ENCODE measurements at regions not wholly inside any gene's neighbourhood (a gene's known extent, or its start where the extent isn't known, plus 50 kb on each side); places are given as distances from the start of the nearest gene placed in this dataset.
"Not testable (repeated sequence)": the region's sequence is repeated elsewhere in the genome, so short reads cannot be mapped to it uniquely, and the experiment has no call there.

DNA sequence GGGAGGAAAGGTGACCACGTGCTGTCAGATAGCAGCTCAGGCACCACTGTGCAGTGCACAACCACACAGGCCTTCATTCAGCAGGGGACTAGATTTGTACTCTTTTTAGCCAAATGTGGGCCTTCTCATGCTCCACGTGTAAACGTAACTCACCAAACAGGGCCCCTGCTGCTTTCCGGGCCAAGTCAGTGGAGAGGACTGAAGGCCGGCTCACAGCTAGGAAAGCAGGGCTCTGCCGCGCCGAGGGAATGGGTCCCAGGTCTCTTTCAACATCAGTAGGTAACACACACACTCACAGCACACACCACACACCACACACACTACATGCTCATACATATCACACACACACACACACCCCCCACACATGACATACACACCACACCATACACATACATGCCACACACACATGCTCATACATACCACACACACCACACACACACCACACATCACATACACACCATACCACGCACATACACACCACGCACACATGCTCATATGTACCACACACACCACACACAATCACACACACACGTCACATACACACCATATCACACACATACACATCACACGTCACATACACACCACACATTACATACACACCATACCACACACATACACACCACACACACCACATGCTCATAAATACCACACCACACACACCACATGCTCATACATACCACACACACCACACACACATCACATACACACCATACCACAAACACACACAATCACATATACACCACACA is 124.0 kb upstream of the ERG start:
- DNase-seq (ENCODE audit: low spot score in 2 of 2) (no peak), ATAC-seq (replicated peaks; ENCODE audit: extremely low read depth, poor library complexity, severe bottlenecking) (no peak)
- no peak overlapping the region for H3K4me3 Mint-ChIP-seq
- H3K9me3 Mint-ChIP-seq = no peaks in the 10 kb centered on the region
- no peaks in the 10 kb centered on the region for H3K4me1 Mint-ChIP-seq
- no peak overlapping the region for H3K27ac Mint-ChIP-seq (ENCODE audit: low read depth)
- H3K36me3 Mint-ChIP-seq (ENCODE audit: insufficient read depth) = no peaks in the 10 kb centered on the region
- no peaks in the 10 kb centered on the region for H3K27me3 Mint-ChIP-seq

DNA sequence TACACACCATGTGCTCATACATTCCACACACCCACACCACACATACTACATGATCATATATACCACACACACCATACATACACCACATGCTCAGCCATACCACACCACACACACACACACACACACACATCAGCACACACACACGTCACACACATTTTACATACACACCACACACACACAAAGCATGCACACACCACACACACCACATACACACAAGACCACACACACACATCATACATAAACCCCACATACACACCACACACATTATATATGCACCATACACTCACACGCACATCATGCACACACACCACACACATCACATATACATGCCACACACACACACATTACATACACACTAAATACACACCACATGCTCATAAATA is 124.5 kb upstream of the ERG start:
- no peak overlapping the region for H3K27ac Mint-ChIP-seq (ENCODE audit: low read depth)
- H3K27me3 Mint-ChIP-seq = no peaks in the 10 kb centered on the region
- H3K4me1 Mint-ChIP-seq = no peaks in the 10 kb centered on the region
- DNase-seq (ENCODE audit: low spot score in 2 of 2) (no peak), ATAC-seq (replicated peaks; ENCODE audit: extremely low read depth, poor library complexity, severe bottlenecking) (no peak)
- H3K36me3 Mint-ChIP-seq (ENCODE audit: insufficient read depth) = no peaks in the 10 kb centered on the region
- H3K4me3 Mint-ChIP-seq = no peak overlapping the region
- H3K9me3 Mint-ChIP-seq = no peaks in the 10 kb centered on the region

DNA sequence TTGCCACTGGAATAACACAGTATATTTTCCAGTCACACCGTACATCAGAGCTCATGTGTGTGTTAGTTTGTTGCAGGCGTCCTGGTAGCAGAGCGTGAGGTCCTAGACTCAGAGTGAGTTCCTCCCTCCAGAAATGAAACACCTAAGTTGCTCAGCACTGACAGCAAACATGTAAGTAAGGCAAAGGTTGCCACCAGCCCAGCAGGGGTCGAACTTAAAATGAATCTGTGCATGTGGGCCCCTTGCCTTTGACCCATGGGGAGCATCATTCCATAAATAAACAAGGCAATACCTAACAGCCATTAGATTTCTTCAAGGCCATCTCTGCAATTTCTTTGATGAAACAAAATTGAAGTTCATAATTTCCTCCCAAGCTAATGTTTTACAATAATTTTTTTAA is 125.3 kb upstream of the ERG start:
- no peak for DNase-seq (ENCODE audit: low spot score in 2 of 2)
- H3K36me3 Mint-ChIP-seq (ENCODE audit: insufficient read depth) = no peaks in the 10 kb centered on the region
- no peaks in the 10 kb centered on the region for H3K4me1 Mint-ChIP-seq
- H3K9me3 Mint-ChIP-seq = no peaks in the 10 kb centered on the region
- H3K27me3 Mint-ChIP-seq = peaks cover 5% of the 10 kb centered on the region
- no peak overlapping the region for H3K4me3 Mint-ChIP-seq
- H3K27ac Mint-ChIP-seq (ENCODE audit: low read depth) = no peak overlapping the region
- no peak for ATAC-seq (replicated peaks; ENCODE audit: extremely low read depth, poor library complexity, severe bottlenecking)

DNA sequence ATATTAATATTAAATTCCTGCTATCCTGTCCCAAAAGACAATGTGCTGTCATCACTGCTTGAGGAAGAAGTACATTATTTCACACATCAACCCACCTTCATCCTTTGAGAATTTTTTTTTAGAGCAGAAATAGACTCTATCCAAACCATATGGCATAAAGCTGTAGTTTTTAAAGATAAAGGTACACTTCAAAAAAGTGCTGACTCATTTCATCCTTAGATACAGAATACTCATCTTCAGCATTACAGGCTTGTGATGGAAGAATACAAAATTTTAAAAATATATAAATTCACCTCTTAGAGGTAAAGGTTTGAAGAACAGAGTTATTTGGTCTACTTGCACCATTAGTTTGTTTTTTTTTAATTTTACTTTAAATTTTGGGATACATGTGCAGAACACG is 126.7 kb upstream of the ERG start:
- H3K9me3 Mint-ChIP-seq = peaks cover 4% of the 10 kb centered on the region
- H3K4me1 Mint-ChIP-seq = no peaks in the 10 kb centered on the region
- H3K36me3 Mint-ChIP-seq (ENCODE audit: insufficient read depth) = no peaks in the 10 kb centered on the region
- ATAC-seq (replicated peaks; ENCODE audit: extremely low read depth, poor library complexity, severe bottlenecking) (no peak), DNase-seq (ENCODE audit: low spot score in 2 of 2) (no peak)
- H3K4me3 Mint-ChIP-seq = no peak overlapping the region
- no peak overlapping the region for H3K27ac Mint-ChIP-seq (ENCODE audit: low read depth)
- peaks cover 12% of the 10 kb centered on the region for H3K27me3 Mint-ChIP-seq

DNA sequence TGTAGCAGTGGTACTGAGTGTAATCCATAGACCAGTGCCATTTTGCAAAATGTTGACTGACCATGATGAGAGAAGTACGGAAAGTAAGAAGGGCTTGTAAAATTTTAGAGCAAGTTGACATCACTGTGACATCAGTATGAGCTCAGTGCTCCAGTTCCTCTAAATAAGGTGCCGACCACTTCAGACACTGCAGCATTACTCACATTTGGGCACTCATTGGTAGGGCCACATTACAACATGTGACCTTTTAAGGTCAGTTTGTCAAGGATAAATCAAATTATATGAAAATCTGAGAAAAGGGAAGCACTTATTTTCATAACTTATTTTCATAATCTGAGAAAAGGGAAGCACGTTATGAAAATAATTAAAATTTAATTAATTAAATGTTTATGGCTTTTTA is 128.0 kb upstream of the ERG start:
- Mint-ChIP-seq H3K9me3 (peaks cover 12% of the 10 kb centered on the region), H3K36me3 (ENCODE audit: insufficient read depth) (no peaks in the 10 kb centered on the region), H3K4me1 (no peaks in the 10 kb centered on the region), H3K27me3 (peaks cover 25% of the 10 kb centered on the region), H3K27ac (ENCODE audit: low read depth) (no peak overlapping the region), H3K4me3 (no peak overlapping the region)
- DNase-seq (ENCODE audit: low spot score in 2 of 2) (no peak), ATAC-seq (replicated peaks; ENCODE audit: extremely low read depth, poor library complexity, severe bottlenecking) (no peak)

DNA sequence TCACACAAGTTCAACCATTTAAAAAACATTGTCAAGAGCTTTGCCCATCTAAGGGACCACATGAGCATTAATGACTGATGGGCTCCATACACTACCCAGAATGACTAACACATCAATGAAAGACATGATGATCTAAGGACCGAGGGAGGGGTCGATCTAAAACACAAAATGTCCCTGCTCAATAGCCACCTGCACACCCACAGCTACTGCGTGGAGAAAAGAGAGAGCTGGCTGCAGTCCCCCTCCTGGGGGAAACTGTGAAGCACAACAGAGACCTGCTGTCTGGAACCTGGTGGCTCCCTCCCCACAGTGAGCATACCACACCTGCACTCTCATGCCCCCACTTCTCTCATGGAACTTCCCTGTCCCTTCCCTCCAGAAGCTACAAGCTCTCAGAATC is 130.1 kb upstream of the ERG start:
- DNase-seq (ENCODE audit: low spot score in 2 of 2) (no peak), ATAC-seq (replicated peaks; ENCODE audit: extremely low read depth, poor library complexity, severe bottlenecking) (no peak)
- peaks cover 12% of the 10 kb centered on the region for H3K9me3 Mint-ChIP-seq
- no peak overlapping the region for H3K4me3 Mint-ChIP-seq
- H3K4me1 Mint-ChIP-seq = no peaks in the 10 kb centered on the region
- no peak overlapping the region for H3K27ac Mint-ChIP-seq (ENCODE audit: low read depth)
- H3K27me3 Mint-ChIP-seq = peaks cover 42% of the 10 kb centered on the region
- no peaks in the 10 kb centered on the region for H3K36me3 Mint-ChIP-seq (ENCODE audit: insufficient read depth)

DNA sequence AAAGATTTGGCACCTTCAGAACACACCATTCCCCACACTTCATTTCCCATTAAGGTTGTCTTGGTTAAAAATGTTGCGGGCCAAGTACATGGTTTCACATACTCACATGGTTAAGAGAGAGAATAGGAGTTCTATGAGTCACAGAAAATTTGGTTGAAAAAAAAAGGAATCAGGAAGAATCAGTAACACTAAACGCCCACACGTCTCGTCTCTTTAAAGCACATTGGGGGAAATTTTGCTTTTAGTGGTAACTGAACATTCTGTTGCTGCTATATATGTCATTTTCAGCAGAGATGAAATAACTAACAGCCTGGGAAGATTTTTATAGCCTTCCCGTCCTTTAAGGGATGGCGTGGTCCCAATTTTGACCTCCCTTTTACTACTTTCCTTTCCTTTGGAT is 132.9 kb upstream of the ERG start:
- Mint-ChIP-seq H3K4me3 (no peak overlapping the region), H3K36me3 (ENCODE audit: insufficient read depth) (no peaks in the 10 kb centered on the region), H3K9me3 (peaks cover 12% of the 10 kb centered on the region), H3K27me3 (peaks cover 56% of the 10 kb centered on the region), H3K4me1 (no peaks in the 10 kb centered on the region), H3K27ac (ENCODE audit: low read depth) (no peak overlapping the region)
- no peak for DNase-seq (ENCODE audit: low spot score in 2 of 2)
- ATAC-seq (replicated peaks; ENCODE audit: extremely low read depth, poor library complexity, severe bottlenecking) = no peak

DNA sequence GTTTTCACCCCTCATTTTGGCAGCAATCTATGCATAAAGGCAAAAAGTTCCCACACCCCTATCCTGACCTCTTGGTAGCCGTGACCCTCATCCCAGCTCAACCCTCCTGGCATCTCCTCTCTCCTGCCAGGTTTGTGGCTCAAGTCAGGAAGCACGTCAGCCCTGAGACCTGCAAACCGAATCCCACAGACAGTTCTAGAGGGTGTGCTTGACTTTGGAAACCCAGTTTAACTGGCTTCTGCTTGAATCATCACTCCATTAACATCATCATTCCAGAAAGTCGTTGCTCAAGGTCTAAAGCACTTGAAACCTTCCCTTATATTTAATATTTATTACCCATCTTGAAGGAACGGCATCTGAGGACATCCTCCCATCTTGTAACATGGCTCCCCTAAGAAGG is 133.4 kb upstream of the ERG start:
- H3K4me3 Mint-ChIP-seq = no peak overlapping the region
- H3K9me3 Mint-ChIP-seq = peaks cover 12% of the 10 kb centered on the region
- DNase-seq (ENCODE audit: low spot score in 2 of 2) (no peak), ATAC-seq (replicated peaks; ENCODE audit: extremely low read depth, poor library complexity, severe bottlenecking) (no peak)
- no peak overlapping the region for H3K27ac Mint-ChIP-seq (ENCODE audit: low read depth)
- H3K27me3 Mint-ChIP-seq = peaks cover 61% of the 10 kb centered on the region
- H3K36me3 Mint-ChIP-seq (ENCODE audit: insufficient read depth) = no peaks in the 10 kb centered on the region
- no peaks in the 10 kb centered on the region for H3K4me1 Mint-ChIP-seq

DNA sequence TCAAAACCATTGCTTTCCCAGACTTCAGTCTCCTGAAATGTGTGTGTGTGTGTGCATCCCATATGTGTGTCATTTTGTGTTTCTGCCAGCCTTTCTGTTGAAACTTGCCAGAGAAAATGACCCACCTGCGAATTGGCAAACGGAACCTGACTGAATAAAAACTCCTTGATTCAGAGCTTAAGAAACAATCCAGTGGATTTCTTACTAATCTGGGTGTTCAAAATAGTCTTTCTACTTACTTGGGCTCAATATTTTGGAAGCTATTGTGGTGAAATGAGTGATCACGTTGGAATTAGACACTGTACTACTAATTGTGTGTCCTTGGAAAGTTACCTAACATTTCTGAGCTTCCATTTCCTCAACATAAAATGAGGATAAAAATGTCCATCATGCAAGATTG is 138.9 kb upstream of the ERG start:
- no peaks in the 10 kb centered on the region for H3K36me3 Mint-ChIP-seq (ENCODE audit: insufficient read depth)
- peaks cover 70% of the 10 kb centered on the region for H3K27me3 Mint-ChIP-seq
- no peaks in the 10 kb centered on the region for H3K4me1 Mint-ChIP-seq
- DNase-seq (ENCODE audit: low spot score in 2 of 2) (no peak), ATAC-seq (replicated peaks; ENCODE audit: extremely low read depth, poor library complexity, severe bottlenecking) (no peak)
- peaks cover 7% of the 10 kb centered on the region for H3K9me3 Mint-ChIP-seq
- H3K4me3 Mint-ChIP-seq = no peak overlapping the region
- H3K27ac Mint-ChIP-seq (ENCODE audit: low read depth) = no peak overlapping the region

DNA sequence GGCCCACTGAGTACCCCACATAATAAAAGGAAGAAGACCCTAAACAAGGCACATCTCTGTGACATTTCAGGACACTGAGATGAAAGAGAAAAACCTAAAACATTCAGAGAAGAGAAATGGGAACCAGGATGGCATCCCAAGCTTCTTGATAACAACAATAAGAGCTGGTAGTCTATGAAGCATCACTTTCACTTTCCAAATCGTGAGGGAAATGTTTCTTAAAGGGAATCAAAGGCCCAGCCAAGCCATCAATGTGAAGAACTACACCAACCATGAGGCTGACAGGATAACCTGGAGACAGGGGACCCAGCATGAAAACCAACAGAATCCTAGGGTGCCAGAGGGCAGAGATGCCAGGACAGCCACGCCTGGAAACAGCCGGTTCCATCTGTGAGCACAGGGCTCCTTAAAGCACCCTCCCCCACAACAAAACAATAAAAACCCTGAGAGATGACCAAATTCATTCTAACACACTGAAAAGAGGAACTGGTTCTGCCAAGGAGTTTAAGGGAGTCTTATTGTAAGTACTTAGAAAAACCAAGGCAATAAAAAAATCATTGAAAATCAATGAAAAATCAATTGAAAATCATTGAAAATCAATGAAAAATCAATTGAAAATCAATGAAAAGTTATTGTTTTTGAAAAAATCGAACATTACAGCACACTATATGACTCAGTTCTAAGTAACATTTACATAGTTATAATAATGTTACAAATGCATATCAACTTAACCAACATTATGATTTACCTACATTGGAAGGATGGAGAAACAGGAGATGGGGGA is 141.5 kb upstream of the ERG start:
- Mint-ChIP-seq H3K27ac (ENCODE audit: low read depth) (no peak overlapping the region), H3K36me3 (ENCODE audit: insufficient read depth) (no peaks in the 10 kb centered on the region), H3K27me3 (peaks cover 62% of the 10 kb centered on the region), H3K4me3 (no peak overlapping the region), H3K4me1 (no peaks in the 10 kb centered on the region), H3K9me3 (peaks cover 7% of the 10 kb centered on the region)
- DNase-seq (ENCODE audit: low spot score in 2 of 2) = no peak
- ATAC-seq (replicated peaks; ENCODE audit: extremely low read depth, poor library complexity, severe bottlenecking) = no peak

DNA sequence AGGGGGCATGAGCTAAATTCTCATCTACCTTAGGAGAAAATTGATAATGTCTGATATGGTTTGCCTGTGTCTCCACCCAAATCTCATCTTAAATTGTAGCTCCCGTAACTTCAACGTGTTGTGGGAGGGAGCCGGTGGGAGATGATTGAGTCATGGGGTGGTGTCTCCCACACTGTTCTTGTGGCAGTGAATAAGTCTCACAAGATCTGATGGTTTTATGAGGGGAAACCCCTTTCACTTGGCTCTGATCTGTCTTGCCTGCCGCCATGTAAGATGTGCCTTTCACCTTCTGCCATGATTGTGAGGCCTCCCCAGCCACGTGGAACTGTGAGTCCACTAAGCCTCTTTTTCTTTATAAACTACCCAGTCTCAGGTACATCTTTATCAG is 142.1 kb upstream of the ERG start:
- H3K4me3 Mint-ChIP-seq; H3K4me1 Mint-ChIP-seq; H3K36me3 Mint-ChIP-seq (ENCODE audit: insufficient read depth); ATAC-seq (replicated peaks; ENCODE audit: extremely low read depth, poor library complexity, severe bottlenecking); H3K9me3 Mint-ChIP-seq; H3K27ac Mint-ChIP-seq (ENCODE audit: low read depth); DNase-seq (ENCODE audit: low spot score in 2 of 2): not testable (repeated sequence)
- H3K27me3 Mint-ChIP-seq = peaks cover 65% of the 10 kb centered on the region

DNA sequence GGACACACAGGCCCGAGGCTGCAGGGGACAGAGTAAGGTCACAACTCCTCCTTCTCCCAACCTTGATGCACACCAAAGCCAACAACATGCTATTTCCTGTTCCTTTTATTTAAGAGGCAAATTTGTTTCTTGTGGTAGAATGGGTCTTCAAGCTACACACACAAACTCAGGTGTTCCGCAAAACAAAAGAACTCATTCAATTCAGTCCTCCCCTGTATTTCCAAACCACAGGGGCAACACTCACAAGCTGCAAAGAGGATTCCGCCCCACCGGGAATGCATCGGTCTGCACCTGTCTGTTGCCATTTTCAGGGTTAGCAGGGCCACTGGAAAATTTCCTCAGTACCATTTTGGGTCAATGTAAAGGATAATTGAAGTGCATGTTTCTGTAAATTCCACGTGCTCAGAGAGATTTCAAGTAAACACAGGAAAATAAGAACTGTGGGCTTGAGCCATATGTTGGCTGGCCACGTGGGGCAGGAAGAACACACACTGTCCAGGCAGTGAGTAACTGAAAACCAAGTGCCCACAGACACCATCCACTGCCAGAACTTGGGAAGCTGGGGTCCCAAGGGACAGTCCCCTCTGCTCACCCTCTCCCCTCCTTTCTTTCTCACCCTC is 145.2 kb upstream of the ERG start:
- H3K27me3 Mint-ChIP-seq = peaks cover 72% of the 10 kb centered on the region
- H3K36me3 Mint-ChIP-seq (ENCODE audit: insufficient read depth) = no peaks in the 10 kb centered on the region
- no peak overlapping the region for H3K27ac Mint-ChIP-seq (ENCODE audit: low read depth)
- H3K9me3 Mint-ChIP-seq = peaks cover 7% of the 10 kb centered on the region
- no peak overlapping the region for H3K4me3 Mint-ChIP-seq
- no peaks in the 10 kb centered on the region for H3K4me1 Mint-ChIP-seq
- DNase-seq (ENCODE audit: low spot score in 2 of 2) (no peak), ATAC-seq (replicated peaks; ENCODE audit: extremely low read depth, poor library complexity, severe bottlenecking) (no peak)

DNA sequence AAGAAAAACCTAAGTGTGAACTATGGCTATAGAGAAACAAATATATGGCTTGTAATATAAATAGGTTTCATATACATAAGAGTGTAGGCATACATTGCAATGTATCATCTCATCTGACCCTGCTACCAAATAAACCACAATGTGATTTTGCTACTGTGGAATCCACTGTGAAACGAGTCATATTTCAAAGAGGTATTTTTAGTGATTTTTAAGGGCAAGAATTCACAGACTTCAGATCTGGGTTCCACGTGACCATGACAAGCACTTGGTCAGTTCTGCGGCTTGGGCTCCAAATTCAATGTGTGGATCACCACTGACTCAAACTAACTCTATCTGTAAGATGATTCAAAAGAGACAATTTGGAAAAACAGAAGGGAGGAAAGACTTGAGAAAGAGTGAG is 147.0 kb upstream of the ERG start:
- H3K4me3 Mint-ChIP-seq = no peak overlapping the region
- H3K9me3 Mint-ChIP-seq = peaks cover 5% of the 10 kb centered on the region
- ATAC-seq (replicated peaks; ENCODE audit: extremely low read depth, poor library complexity, severe bottlenecking) = no peak
- DNase-seq (ENCODE audit: low spot score in 2 of 2) = no peak
- peaks cover 59% of the 10 kb centered on the region for H3K27me3 Mint-ChIP-seq
- no peak overlapping the region for H3K27ac Mint-ChIP-seq (ENCODE audit: low read depth)
- no peaks in the 10 kb centered on the region for H3K4me1 Mint-ChIP-seq
- no peaks in the 10 kb centered on the region for H3K36me3 Mint-ChIP-seq (ENCODE audit: insufficient read depth)

All from central memory CD8-positive, alpha-beta T cell (primary cell).